ENCODE measurements at regions not wholly inside any gene's neighbourhood (a gene's known extent, or its start where the extent isn't known, plus 50 kb on each side); places are given as distances from the start of the nearest gene placed in this dataset.

DNA sequence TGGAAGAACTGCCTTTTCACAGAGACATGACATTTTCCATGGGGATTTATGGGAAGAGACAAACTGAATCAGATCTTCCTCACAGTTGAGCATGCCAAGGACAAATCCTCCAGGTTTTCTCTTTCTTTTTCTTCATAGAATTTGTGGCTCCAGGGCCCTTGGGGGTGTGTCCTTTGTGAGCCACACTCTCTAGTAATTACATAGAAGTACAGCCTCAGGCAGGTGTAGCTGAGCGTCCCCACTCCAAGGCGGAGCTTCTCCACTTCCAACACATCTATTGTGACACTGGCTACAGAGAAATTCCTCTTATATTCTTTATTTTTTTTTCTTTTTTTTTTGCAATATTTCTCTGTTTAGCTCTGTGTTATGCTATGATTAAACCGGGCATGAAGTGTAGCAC, 420.5 kb upstream of the CD180 start:
- WGBS (ENCODE audit: low lambda C conversion rate, missing lambda C conversion rate): 80% methylated on average over 3 of the region's 3 CpGs
- no peaks in the 10 kb centered on the region for H3K4me1 ChIP-seq (ENCODE audit: insufficient read depth)
- H3K79me2 ChIP-seq: no peaks in the 10 kb centered on the region
- no peak overlapping the region for H3K27ac ChIP-seq
- no peak overlapping the region for H3K4me3 ChIP-seq
- no peaks in the 10 kb centered on the region for H4K20me1 ChIP-seq (ENCODE audit: insufficient read depth, poor library complexity, severe bottlenecking)
- no peaks in the 10 kb centered on the region for H3K9me3 ChIP-seq (ENCODE audit: low read depth)
- H3K4me2 ChIP-seq: no peak overlapping the region
- H3K9me2 ChIP-seq (replicated peaks; ENCODE audit: insufficient read depth): no peaks in the 10 kb centered on the region
- H2AFZ ChIP-seq: no peak overlapping the region
- DNase-seq (ENCODE audit: low spot score): no peak
- H3K27me3 ChIP-seq: no peaks in the 10 kb centered on the region
- TF ChIP-seq, protein P1, sequence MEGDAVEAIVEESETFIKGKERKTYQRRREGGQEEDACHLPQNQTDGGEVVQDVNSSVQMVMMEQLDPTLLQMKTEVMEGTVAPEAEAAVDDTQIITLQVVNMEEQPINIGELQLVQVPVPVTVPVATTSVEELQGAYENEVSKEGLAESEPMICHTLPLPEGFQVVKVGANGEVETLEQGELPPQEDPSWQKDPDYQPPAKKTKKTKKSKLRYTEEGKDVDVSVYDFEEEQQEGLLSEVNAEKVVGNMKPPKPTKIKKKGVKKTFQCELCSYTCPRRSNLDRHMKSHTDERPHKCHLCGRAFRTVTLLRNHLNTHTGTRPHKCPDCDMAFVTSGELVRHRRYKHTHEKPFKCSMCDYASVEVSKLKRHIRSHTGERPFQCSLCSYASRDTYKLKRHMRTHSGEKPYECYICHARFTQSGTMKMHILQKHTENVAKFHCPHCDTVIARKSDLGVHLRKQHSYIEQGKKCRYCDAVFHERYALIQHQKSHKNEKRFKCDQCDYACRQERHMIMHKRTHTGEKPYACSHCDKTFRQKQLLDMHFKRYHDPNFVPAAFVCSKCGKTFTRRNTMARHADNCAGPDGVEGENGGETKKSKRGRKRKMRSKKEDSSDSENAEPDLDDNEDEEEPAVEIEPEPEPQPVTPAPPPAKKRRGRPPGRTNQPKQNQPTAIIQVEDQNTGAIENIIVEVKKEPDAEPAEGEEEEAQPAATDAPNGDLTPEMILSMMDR (IDR thresholded peaks at IDR 0.05; ENCODE audit: poor library complexity): no peak
- TF ChIP-seq EZH2 (IDR thresholded peaks at IDR 0.05; ENCODE audit: borderline replicate concordance) (no peak), EZH2phosphoT487 (IDR thresholded peaks at IDR 0.05; ENCODE audit: low read depth, severe bottlenecking, unreplicated experiment) (no peak)
- H3K36me3 ChIP-seq (replicated peaks; ENCODE audit: insufficient read depth, low read depth): no peaks in the 10 kb centered on the region

GRCh38 chr5:67612961-67613360, 416.4 kb upstream of the CD180 start:
- H3K27ac ChIP-seq: no peak overlapping the region
- no peak overlapping the region for H3K4me2 ChIP-seq
- H3K4me3 ChIP-seq: no peak overlapping the region
- no peaks in the 10 kb centered on the region for H3K4me1 ChIP-seq (ENCODE audit: insufficient read depth)
- TF ChIP-seq EZH2phosphoT487 (IDR thresholded peaks at IDR 0.05; ENCODE audit: low read depth, severe bottlenecking, unreplicated experiment): no peak
- TF ChIP-seq, protein P1 (IDR thresholded peaks at IDR 0.05; ENCODE audit: poor library complexity): no peak
- no peaks in the 10 kb centered on the region for H3K27me3 ChIP-seq
- H3K79me2 ChIP-seq: no peaks in the 10 kb centered on the region
- no peaks in the 10 kb centered on the region for H3K36me3 ChIP-seq (replicated peaks; ENCODE audit: insufficient read depth, low read depth)
- no peaks in the 10 kb centered on the region for H3K9me3 ChIP-seq (ENCODE audit: low read depth)
- no peaks in the 10 kb centered on the region for H3K9me2 ChIP-seq (replicated peaks; ENCODE audit: insufficient read depth)
- H2AFZ ChIP-seq: no peak overlapping the region
- no peaks in the 10 kb centered on the region for H4K20me1 ChIP-seq (ENCODE audit: insufficient read depth, poor library complexity, severe bottlenecking)
- 91% methylated on average over 4 of the region's 4 CpGs for WGBS (ENCODE audit: low lambda C conversion rate, missing lambda C conversion rate)
- no peak for DNase-seq (ENCODE audit: low spot score)

DNA sequence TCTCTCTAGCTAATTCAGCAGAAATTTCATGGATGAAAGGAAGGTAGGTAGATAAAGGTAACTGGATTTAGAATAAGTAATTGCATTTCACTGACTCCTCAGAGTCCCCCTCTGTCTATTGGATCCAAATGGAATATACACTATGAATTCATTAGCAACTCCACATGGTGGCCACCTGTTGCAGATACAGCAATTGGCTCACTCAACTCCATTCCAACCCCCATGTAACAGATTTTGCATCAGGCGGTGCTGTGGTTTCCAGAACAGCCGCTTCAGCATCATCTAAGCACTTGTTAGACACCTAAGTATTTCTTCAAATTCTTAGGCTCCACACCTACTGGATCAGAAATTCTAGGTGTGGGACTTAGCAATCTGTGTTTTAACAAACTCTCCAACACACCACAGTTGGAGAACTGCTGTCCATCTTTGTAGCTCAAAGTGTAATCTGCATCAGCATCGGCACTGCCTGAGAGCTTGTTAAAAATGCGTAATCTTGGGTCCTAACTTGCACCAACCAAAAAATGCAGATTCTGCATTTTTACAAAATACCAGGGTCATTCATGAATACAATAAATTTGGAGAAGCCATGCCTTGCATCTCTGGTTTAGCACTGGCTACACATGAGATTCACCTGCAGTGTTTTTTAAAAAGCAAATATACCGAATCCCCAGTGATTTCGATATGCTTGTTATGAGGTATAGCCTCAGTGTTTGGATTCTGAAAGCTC, 413.8 kb upstream of the CD180 start:
- no peaks in the 10 kb centered on the region for H3K79me2 ChIP-seq
- H3K4me3 ChIP-seq: no peak overlapping the region
- no peaks in the 10 kb centered on the region for H3K27me3 ChIP-seq
- WGBS (ENCODE audit: low lambda C conversion rate, missing lambda C conversion rate): 99% methylated on average over 6 of the region's 6 CpGs
- no peaks in the 10 kb centered on the region for H3K36me3 ChIP-seq (replicated peaks; ENCODE audit: insufficient read depth, low read depth)
- no peaks in the 10 kb centered on the region for H4K20me1 ChIP-seq (ENCODE audit: insufficient read depth, poor library complexity, severe bottlenecking)
- H3K9me3 ChIP-seq (ENCODE audit: low read depth): no peaks in the 10 kb centered on the region
- no peak overlapping the region for H3K4me2 ChIP-seq
- H3K9me2 ChIP-seq (replicated peaks; ENCODE audit: insufficient read depth): no peaks in the 10 kb centered on the region
- H3K4me1 ChIP-seq (ENCODE audit: insufficient read depth): peaks cover 7% of the 10 kb centered on the region
- no peak overlapping the region for H3K27ac ChIP-seq
- TF ChIP-seq, protein P1 (IDR thresholded peaks at IDR 0.05; ENCODE audit: poor library complexity): no peak
- no peak for TF ChIP-seq EZH2phosphoT487 (IDR thresholded peaks at IDR 0.05; ENCODE audit: low read depth, severe bottlenecking, unreplicated experiment)
- H2AFZ ChIP-seq: no peak overlapping the region
- no peak for DNase-seq (ENCODE audit: low spot score)

All from hepatocyte (in vitro differentiated cells).